Hepatic stellate cell (primary cell): ENCODE measurements at regions not wholly inside any gene's neighbourhood (a gene's known extent, or its start where the extent isn't known, plus 50 kb on each side); places are given as distances from the start of the nearest gene placed in this dataset.

Experiments
- DNase-seq: peaks from one replicate; pipeline ENCODE4 v3.0.0; 2011; ENCODE audit warnings: low spot score

DNA sequence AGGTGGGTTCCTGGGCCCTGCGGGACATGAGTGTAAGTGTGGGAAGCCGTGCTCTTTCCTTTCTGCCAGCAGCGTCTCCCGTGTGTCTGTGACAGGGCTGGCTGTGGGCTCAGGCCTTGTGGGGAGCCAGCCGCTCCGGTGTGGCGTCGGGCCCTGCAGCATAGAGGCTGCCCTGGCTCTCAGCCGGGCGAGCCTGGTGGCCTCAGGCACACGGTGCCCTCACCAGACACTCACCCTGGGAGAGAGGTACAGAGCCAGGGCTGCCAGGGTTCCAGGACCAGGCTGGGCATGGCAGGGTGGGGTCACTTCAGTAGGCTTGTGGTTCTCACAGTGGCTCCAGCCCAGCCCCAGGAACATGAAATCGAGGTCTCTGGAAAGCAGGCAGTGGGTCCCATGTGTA is 324.8 kb downstream of the TEX29 start:
- DNase-seq, result no peak

DNA sequence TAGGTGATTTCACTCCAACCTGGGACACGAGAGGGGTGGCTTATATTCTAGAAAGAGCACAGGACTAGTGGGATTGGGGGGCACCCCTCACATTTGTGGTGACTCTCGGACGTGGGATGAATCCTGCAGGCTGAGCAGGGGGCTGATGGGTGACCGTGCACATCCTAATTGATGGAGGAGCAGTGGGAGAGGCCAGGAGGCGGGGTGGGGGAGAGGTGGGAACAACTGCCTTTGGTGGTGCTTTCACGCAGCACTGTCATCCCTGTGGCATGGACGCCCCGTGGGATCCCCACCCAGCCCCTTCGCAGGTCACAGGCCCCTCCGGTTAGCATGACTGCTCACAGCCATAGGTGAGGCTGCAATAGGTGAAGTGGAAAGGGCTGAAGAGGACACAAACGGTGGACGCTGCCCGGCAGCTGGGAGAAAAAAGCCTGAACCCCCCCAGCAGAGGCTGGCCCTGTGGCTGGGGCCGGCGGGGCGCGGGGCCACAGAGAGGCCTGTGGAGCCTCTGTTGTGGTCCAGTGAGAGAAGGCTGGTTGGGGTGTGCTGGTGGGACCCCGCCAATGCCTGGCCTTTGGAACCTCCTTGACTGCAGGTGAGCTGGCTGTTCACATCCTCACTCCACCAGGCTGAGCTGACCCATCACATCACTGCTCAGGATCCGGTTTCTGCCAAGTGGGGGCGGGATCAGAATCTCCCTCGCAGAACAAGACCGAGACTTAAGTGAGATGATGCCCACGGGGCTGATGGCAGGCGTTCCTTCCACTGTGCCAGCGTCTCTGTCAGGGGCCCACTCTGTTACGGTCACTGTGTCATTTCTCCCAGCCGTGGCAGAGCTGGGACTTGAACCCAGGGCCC is 325.4 kb downstream of the TEX29 start:
- DNase-seq, result no peak

DNA sequence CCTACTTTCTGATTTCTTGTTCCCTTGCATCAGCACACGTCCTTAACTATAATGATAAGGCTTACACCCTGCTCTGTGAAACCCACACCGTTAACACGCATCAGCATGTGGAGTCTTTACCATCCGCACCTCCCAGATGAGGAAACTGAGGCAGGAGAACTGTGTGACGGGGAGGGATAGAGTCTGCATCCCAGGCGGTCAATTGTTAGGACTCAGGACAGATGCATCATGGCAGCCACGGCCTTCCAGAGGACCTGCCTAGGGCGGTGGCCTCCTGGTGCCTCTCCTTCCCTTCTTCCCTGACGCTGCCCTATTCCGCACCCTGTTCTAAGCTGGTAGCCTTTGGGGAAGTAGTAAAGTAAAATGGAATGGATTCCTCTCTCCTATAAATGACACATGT is 326.0 kb downstream of the TEX29 start:
- no peak for DNase-seq

DNA sequence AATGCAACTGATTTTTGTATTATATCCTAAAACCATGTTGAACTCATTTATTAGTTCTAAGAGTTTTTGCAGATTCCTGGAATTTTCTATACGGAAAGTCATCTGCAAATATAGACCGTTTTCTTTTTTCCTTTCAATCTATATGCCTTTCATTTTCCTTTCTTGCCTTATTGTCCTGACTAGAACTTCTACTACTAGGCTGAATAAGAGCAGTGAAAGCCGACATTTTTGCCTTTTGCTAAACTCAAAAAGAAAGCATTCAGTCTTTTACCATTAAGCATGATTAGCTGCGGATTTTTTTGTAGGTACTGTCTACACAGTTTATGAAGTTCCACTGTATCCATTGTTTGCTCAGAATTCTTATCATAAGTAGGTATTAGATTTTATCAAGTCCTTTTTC is 328.4 kb downstream of the TEX29 start:
- DNase-seq, result no peak

DNA sequence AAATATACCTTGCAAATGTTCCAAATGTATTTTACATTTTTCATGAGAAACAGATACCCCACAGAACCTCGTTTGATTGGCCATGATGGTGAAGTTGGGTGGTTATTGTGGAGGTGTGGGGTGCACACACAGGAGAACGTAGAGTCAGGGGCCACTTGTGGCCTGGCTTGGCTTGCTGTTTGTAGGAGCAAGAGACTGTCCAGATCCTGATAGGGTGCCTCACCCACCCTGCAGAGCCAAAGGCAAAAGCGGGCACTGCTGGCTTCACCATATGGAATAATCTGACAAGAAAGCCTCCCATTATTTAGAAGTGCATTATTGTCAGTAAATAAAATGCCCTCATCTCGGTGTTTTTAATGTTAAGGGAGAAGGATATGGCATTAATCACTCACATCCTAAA is 330.2 kb downstream of the TEX29 start:
- no peak for DNase-seq

DNA sequence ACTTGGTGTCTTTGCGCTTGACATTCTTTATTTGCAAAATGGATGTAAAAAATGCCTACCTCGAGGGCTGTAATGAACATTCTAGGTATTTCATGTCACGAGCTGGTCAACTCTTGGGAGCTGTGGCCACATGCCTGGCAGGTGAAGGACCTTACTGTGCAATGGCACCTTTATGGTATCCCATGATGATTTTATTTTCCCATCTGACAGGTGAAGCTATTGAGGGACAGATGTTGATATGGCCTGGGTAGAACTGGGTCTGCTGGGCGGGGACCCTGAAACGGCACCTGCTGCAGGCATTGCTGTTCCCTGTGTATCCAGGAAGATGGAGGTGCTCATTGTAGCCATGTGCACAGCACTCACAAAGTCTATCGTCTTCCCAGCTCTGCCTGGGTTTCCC is 332.2 kb downstream of the TEX29 start:
- no peak for DNase-seq

DNA sequence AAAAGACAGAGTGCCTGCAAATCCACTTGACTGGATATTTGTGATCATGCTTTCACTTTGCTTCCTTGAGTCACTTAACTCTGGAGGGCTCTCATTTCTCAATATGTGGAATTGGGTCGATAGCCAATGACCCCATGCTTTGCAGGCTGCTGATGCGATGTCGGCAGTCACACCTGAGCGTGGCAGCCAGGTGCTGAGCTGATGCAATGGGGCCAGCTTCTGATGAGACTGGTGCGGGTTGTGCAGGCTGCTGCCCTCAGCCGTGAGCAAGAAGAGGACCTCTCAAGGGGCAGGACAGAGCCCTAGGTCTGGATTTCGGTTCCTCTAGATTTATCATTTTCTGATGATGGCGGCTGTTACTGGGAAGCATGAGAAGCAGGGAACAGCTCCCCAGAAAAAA is 334.1 kb downstream of the TEX29 start:
- DNase-seq, result no peak

DNA sequence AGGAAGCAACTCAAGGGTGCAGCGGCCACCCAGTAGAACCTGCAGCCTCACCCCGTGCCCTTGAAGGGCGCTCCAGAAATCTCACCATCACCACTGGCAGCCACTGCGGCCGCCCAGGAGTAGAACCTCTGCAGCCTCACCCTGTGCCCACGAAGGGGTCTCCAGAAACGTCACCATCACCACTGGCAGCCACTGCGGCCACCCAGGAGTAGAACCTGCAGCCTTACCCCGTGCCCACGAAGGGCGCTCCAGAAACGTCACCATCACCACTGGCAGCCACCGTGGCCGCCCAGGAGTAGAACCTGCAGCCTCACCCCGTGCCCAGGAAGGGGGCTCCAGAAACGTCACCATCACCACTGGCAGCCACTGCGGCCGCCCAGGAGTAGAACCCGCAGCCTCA is 336.0 kb downstream of the TEX29 start:
- no peak for DNase-seq

DNA sequence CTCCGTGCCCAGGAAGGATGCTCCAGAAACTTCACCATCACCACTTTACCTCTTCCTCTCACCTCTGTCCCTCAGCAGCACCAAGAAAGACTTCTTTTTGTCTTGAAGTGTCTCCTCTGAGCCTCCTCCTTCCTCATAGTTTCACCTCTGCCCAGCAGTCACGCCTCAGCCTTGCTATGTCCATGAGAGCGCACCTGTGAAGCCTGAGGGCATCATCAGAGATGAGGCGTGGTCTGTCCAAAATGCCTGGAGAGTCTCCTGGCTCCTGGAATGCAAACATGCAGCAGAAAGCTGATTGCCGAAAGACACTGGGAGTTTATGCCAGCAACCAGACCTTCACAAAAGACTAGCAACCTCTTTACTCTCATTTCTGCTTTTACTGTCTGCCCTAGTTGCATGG is 336.6 kb downstream of the TEX29 start:
- DNase-seq, result no peak

DNA sequence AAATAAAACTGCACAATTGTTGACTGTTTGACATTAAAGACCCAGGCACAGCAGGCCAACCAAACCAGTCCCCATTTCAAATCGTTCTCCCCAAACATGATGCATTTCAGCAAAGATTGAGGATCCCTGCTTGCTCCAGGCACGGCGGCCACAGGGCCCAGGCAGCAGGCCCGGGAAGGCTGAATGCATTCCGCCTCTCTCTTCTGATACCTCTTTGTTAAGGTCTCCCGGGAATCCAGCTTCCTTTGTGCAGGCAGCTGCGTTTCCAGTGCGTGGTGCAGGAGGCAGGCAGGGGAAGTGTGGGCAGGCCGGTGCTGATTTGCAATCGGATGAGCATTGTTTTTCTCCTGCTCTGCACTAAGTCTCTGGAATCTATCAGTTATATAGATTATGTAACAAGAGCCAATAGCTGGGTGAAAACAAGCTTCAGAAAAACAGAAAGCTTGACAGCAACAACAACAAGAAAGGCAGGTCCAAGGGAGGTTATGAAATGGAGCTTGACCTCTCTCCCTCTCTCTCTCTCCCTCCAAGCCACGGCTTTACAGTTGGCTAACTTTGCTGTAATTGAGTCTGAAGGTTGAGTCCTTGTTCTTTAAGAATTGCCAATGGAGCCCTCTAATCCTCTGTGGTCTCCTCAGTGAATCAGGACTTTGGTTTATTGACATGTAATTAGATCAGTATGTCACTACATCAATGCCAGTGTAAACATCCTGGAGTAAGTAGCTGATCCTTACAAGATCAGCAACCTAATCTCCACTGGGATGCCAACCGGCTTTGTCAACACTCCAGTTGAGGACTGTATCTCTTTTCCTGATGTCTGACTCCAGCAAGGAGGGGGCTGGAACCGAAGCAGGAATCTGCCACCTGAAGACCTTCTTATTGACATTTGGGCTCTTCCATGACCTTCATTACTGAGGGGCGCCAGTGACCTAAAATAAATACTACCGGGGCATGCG is 338.0 kb downstream of the TEX29 start:
- no peak for DNase-seq

DNA sequence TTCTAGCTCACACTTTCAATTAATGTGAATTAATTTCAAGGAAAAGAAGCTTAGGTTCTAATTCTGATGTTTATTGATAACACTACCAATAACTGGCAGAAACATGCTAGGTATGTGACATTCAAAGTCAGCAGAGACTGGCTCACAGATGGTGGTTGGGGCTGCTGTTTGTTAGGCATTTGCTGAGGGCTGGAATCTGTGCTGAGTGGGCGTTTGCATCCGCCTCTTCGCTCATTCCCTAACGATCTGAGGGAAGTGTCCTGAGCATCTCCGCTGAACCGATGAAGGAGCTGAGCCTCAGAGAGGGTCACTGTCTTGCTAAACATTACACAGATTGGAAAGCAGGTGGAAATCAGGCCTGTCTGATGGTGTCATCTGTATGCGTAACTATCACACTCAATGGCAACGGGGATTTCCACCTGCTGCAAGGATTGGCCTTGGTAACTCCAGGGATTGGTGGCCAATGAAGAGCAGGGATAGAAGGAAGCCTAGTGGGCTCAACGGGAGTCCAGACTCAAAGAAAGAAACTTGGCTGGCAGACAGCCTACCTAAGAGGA is 338.9 kb downstream of the TEX29 start:
- DNase-seq, result no peak

DNA sequence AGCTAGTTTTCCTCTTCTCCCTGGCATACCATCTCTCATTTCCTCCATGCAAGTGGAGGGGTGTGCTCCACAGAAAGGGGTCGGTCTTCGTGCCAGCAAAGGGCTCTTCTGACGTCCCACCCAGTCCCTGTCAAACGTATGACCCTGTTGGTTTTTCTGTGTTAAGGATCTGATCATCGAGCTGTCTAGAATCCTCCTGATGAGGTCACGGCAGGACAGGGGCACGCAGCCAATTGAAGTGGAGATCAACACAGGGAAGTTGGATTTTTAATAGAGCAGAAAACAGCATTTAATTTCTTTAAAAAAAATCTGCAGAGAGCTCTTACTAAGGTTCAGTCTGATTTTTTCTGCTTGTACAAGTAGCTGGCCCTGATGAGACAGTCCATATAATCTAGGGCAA is 339.4 kb downstream of the TEX29 start:
- no peak for DNase-seq

DNA sequence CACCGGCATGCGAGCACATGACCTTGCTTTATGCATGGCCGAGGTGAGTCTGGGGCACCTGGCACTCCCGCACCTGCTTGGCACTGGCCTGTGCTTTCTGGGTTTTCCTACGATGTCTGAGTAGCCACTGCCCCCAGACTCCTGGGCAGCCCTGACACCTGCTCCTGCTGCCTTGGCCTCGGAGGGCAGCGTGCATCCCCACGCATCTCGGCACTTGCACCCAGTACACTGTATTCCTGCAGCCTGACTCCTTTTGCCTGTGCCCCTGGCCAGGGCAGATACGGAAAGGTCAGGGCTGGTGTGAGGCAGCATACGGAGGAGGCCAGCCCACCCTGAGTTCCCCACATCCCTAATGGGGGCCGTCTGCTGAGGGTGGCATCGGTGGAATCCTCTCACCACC is 340.6 kb downstream of the TEX29 start:
- no peak for DNase-seq

DNA sequence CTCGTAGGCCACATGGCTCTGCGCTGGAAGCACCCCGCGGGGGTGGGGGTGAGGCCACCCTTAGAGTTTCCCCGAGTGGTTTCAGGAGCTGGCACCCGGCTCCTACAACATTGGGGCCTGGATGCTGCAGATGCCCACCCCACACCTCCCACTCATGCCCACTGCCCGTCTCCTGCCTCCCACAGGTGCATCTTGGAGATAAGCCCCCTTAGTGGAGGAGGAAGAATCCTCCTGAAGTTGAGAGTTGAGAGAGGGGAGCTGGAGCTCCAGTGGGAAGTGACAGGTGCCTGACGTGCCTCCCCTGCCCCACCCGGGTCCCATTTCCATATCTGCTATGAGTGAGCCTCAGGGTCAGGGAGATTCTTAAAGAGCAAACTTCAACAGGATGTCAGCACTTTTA is 341.3 kb downstream of the TEX29 start:
- no peak for DNase-seq

DNA sequence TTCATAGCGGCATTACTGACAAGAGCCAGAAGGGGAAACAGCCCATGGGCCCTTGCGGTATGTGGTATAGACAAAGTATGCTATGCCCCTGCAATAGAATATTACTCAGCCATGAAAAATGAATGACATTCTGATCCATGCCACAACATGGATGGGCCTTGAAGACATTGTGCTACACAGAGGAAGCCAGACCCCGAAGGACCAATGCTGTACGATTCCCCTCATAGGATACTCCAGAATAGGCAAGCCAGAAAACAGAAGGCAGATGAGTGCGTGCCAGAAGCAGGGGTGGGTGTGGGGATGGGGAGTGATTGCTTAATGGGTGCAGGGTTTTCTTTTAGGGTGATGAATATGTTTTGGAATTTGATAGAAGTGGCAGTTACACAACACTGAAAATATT is 342.0 kb downstream of the TEX29 start:
- DNase-seq, result no peak

DNA sequence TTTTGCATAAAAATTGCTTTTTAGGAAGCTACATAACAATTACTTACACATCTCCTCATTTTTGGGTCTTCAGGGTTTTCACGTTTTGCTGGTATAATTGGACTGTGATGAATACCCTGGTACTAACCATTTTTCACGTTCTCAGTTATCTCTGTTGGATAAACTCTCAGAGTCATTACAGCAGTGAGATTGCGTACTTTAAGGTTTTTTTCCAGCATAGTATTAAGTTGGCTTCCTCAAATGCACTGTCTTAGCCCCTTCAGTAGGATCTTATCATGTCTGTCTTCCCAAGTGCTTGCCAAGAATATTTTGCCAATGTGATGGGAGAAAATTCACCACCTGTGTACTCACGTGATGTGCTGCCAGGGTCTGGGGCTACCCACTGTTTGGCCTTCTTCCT is 342.5 kb downstream of the TEX29 start:
- DNase-seq, result no peak

DNA sequence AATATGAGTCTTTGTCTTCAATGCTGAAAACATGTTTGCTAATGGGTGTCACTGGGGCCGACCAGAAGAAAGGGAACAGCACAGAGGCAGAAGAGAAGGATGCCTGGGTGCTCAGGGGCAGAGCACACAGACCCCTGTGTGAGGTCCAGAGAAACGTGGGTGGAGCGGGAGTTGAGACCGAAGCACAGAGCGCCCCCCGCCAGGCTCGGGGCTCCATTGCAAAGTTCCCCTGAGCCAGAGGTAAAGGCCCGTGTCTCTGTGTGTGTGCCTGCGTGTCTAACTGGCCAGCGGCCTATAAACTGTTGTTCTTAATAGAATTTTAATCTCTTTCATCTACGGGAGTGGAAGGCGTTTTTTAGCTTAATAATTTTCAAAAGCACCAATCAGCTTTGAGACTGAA is 343.1 kb downstream of the TEX29 start:
- DNase-seq, result no peak

DNA sequence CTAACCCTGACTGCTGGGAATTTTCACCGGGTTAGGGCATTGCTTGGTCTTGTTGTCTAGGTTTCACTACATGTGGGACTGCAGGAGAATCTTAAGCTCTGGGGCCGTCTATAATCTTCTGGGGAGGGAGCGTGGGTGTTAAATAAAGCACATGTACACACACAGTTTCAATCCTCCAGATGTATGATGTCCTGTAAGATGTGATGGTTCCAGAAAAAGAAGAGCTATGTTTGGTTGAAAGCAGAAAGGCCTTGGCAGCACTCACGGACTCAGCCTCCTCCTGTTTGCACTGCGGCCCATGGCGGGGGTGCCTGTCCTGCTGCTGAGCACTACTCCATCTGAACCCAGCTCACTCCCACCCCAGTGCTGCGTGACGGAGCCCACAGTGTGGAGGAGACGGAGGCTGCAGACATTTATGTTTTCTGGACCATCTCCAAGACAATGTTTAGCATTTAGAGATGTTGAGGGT is 343.5 kb downstream of the TEX29 start:
- no peak for DNase-seq

DNA sequence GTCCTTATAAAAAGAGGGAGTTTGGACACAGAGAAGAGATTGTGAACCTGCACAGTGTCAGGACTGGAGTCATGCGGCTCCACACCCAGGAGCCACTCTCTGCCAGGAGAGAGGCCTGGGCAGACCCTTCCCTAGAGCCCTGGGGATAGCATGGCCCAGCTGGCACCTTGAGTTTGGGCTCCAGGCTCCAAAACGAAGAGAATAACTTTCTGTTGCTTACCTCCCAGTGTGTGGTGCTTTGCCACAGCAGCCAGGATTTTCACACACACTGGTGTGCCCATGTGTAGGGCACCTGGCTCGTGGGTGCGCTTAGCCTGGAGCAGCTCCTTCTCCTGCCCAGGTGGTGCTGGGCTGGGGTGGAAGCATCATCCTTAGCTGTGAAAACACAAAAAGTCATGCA is 344.3 kb downstream of the TEX29 start:
- DNase-seq, result no peak

DNA sequence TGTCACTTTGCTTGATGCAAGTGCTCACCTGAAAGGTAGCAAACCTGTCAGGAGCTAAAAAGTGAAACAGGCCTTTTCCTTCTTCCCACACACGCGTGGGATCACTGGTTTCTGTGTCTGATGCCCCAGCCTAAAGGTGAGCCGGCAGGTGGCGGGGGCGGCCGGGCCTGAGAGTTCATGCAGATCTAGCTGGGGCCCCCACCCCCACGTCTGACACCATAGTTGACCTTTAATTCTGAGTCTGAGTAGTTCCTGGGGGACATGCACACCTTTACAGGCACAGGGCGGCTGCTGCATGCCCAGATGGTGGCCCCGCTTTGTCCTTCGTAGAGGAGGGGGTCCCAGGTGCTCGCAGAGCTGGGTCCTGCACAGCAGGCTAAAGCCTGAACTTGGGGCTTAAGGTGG is 345.3 kb downstream of the TEX29 start:
- no peak for DNase-seq

DNA sequence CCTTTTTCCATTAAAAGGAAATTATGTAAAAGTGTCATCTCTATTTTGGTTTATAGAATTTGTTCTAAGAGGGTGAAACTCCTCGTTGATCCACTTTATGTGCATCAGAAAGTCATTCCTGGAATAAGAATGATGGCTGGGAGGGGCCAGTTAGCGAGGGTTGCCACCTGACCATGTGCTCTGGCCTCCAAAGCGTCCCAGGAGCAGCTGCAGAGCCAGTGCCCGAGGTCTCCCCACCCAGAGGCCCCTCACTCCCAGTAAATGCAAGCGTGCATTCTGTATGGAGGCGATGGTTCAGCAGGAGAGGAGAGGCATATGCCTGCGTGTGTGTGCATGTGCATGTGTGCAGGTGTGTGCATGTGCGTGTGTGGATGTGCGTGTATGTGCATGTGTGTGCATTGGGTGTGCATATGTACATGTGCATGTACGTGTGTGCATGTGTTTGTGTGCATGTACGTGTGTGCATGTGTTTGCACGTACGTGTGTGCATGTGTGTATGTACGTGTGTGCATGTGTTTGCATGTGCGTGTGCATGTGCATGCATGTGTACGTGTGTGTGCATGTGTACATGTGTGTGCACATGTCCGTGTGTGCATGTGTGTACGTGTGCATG is 345.8 kb downstream of the TEX29 start:
- DNase-seq, result no peak

DNA sequence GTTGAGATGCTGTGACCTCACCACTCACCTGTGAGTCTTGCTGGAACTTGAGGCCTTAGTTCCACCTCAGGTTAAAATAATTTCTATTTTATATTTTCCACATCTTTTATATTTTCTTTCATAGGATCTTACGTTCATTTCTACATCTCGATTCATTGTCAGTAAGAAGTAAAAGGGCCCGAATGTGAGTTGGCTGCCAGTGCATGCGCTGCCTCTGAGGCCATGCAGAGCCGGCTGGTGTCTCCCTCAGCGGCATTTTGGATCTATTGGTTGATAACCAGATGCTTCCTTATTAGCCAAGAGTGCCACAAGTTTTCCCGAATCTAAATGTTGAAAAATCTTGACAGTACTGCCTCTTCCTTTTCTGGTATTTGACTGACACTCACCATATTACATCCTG is 347.3 kb downstream of the TEX29 start:
- no peak for DNase-seq
